Hepatic stellate cell (primary cell): ENCODE measurements at regions not wholly inside any gene's neighbourhood (a gene's known extent, or its start where the extent isn't known, plus 50 kb on each side); places are given as distances from the start of the nearest gene placed in this dataset.
"Not testable (repeated sequence)": the region's sequence is repeated elsewhere in the genome, so short reads cannot be mapped to it uniquely, and the experiment has no call there.

Source experiments
- DNase-seq: peaks from one replicate; pipeline ENCODE4 v3.0.0; 2011; ENCODE audit warnings: low spot score

- no peak for DNase-seq
Measured at GRCh38 chr2:234695981-234696380, 199.1 kb upstream of the ARL4C start.

- peak; percentile 68 for DNase-seq
Measured at GRCh38 chr2:234694244-234695013, 197.5 kb upstream of the ARL4C start.

GRCh38 chr2:234693681-234694190 is 196.9 kb upstream of the ARL4C start:
- not testable (repeated sequence) for DNase-seq

- not testable (repeated sequence) for DNase-seq
Measured at GRCh38 chr2:234693191-234693590, 196.3 kb upstream of the ARL4C start.

- no peak for DNase-seq
Measured at GRCh38 chr2:234691968-234692955, 195.4 kb upstream of the ARL4C start.

- no peak for DNase-seq
Measured at GRCh38 chr2:234691214-234691575, 194.3 kb upstream of the ARL4C start.

GRCh38 chr2:234690569-234691213 is 193.8 kb upstream of the ARL4C start:
- DNase-seq, result no peak

GRCh38 chr2:234689911-234690379 is 193.1 kb upstream of the ARL4C start:
- no peak for DNase-seq

GRCh38 chr2:234687718-234688475 is 191.0 kb upstream of the ARL4C start:
- DNase-seq, result no peak

- no peak for DNase-seq
Measured at GRCh38 chr2:234686088-234686890, 189.4 kb upstream of the ARL4C start.

GRCh38 chr2:234684466-234684865 is 187.6 kb upstream of the ARL4C start:
- no peak for DNase-seq

- no peak for DNase-seq
Measured at GRCh38 chr2:234683950-234684349, 187.1 kb upstream of the ARL4C start.

- DNase-seq, result no peak
Measured at GRCh38 chr2:234682492-234683228, 185.8 kb upstream of the ARL4C start.

GRCh38 chr2:234680688-234681619 is 184.1 kb upstream of the ARL4C start:
- DNase-seq, result no peak

GRCh38 chr2:234679741-234680687 is 183.1 kb upstream of the ARL4C start:
- DNase-seq, result peak; percentile 68

- DNase-seq, result no peak
Measured at GRCh38 chr2:234679301-234679740, 182.4 kb upstream of the ARL4C start.

GRCh38 chr2:234678711-234679110 is 181.8 kb upstream of the ARL4C start:
- no peak for DNase-seq
